Stimulated activated CD8-positive, alpha-beta memory T cell treated with anti-CD3 and anti-CD28 coated beads, Interleukin-15, amount 100 ng/mL, for 4 hours (primary cell): ENCODE measurements at regions not wholly inside any gene's neighbourhood (a gene's known extent, or its start where the extent isn't known, plus 50 kb on each side); places are given as distances from the start of the nearest gene placed in this dataset.
A peak's percentile ranks its signal among the peaks of the same experiment; 100 is the strongest.

Experiments
- DNase-seq, 2 donors: peaks; one replicate each; pipeline ENCODE4 v3.0.0-alpha.2; 2020; ENCODE audit warnings: low read depth in 2 of 2

- DNase-seq = no peak
Observed at GRCh38 chr2:207449642-207450165, 80.1 kb upstream of the CREB1 start.

- no peak for DNase-seq
Observed at GRCh38 chr2:207450186-207450585, 79.6 kb upstream of the CREB1 start.

- DNase-seq = no peak
Observed at GRCh38 chr2:207458582-207458981, 71.2 kb upstream of the CREB1 start.

- no peak for DNase-seq
Observed at GRCh38 chr2:207459990-207460757, 69.6 kb upstream of the CREB1 start.

- DNase-seq = no peak
Observed at GRCh38 chr2:207463433-207463832, 66.3 kb upstream of the CREB1 start.

- no peak for DNase-seq
Observed at GRCh38 chr2:207464007-207464406, 65.8 kb upstream of the CREB1 start.

GRCh38 chr2:207465894-207466293, 63.9 kb upstream of the CREB1 start:
- DNase-seq = no peak

- no peak for DNase-seq
Observed at GRCh38 chr2:207467716-207468347, 61.9 kb upstream of the CREB1 start.

GRCh38 chr2:207468488-207468887, 61.3 kb upstream of the CREB1 start:
- no peak for DNase-seq

- no peak for DNase-seq
Observed at GRCh38 chr2:207469451-207469850, 60.3 kb upstream of the CREB1 start.

GRCh38 chr2:207469943-207470729, 59.6 kb upstream of the CREB1 start:
- no peak for DNase-seq

GRCh38 chr2:207471261-207471660, 58.5 kb upstream of the CREB1 start:
- DNase-seq = no peak

- no peak for DNase-seq
Observed at GRCh38 chr2:207472343-207473048, 57.3 kb upstream of the CREB1 start.

GRCh38 chr2:207473049-207473930, 56.5 kb upstream of the CREB1 start:
- DNase-seq = peak in 1 of 2 donors; percentile 3

GRCh38 chr2:207473931-207474235, 55.9 kb upstream of the CREB1 start:
- no peak for DNase-seq

GRCh38 chr2:207474863-207475485, 54.8 kb upstream of the CREB1 start:
- DNase-seq = no peak

- DNase-seq = no peak
Observed at GRCh38 chr2:207475546-207475945, 54.2 kb upstream of the CREB1 start.

GRCh38 chr2:207477896-207478295, 51.9 kb upstream of the CREB1 start:
- no peak for DNase-seq

GRCh38 chr2:207478572-207478971, 51.2 kb upstream of the CREB1 start:
- no peak for DNase-seq

- DNase-seq = no peak
Observed at GRCh38 chr2:207479198-207479785, 50.5 kb upstream of the CREB1 start.
